Esophagus muscularis mucosa (tissue), 4 donors: ENCODE measurements at regions not wholly inside any gene's neighbourhood (a gene's known extent, or its start where the extent isn't known, plus 50 kb on each side); places are given as distances from the start of the nearest gene placed in this dataset.

ENCODE experiments used
- EP300 ChIP-seq: sonication (generic); formaldehyde crosslinking; IDR thresholded peaks from one replicate; pipeline ENCODE4 v1.6.1; 2017; ENCODE audit warnings: antibody characterized with exemption
- POLR2A ChIP-seq: fragments of 450-650 bp; IDR thresholded peaks from one replicate; pipeline ENCODE4 v1.6.1; 2017; ENCODE audit warnings: antibody characterized with exemption, moderate library complexity, mild to moderate bottlenecking, low read depth
- POLR2AphosphoS5 ChIP-seq, 2 donors: sonication (generic); formaldehyde crosslinking; IDR thresholded peaks; one replicate each; pipeline ENCODE4 v1.6.1; 2017; ENCODE audit warnings: antibody characterized with exemption in 2 of 2
- TF ChIP-seq, protein P1 (sequence below), 3 experiments: fragments of 200-600 bp in 2 of 3; fragments of 450-650 bp in 1 of 3; sonication (generic) in 2 of 3; IDR thresholded peaks; one replicate each; pipeline ENCODE4 v1.5.1; 2017 to 2019; ENCODE audit warnings: antibody characterized with exemption in 3 of 3, mild to moderate bottlenecking in 2 of 3, moderate library complexity in 1 of 3

DNA sequence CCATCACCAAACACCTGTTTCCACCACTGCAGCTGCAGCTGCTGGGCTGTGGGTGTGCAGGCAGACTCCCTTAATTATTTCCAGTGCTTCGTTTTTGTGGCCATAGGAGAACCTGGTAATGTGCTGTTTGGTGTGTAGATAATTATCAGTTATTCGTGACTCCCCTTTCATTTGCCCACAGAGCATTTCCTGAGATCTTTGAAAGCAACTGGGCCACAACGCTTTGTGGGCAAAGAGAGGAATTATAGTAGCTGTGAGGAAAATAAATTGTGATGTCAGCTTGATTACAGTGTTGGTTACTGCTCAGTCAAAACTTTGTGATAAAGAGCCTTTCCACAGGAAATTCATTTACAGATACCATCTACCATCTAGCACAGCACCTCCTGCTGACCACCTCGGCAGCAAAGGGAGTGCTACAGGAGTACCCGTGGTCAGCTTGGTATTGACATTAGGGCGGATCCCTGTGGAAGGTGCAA lies 193.3 kb upstream of the SLCO3A1 start:
- TF ChIP-seq, protein P1, sequence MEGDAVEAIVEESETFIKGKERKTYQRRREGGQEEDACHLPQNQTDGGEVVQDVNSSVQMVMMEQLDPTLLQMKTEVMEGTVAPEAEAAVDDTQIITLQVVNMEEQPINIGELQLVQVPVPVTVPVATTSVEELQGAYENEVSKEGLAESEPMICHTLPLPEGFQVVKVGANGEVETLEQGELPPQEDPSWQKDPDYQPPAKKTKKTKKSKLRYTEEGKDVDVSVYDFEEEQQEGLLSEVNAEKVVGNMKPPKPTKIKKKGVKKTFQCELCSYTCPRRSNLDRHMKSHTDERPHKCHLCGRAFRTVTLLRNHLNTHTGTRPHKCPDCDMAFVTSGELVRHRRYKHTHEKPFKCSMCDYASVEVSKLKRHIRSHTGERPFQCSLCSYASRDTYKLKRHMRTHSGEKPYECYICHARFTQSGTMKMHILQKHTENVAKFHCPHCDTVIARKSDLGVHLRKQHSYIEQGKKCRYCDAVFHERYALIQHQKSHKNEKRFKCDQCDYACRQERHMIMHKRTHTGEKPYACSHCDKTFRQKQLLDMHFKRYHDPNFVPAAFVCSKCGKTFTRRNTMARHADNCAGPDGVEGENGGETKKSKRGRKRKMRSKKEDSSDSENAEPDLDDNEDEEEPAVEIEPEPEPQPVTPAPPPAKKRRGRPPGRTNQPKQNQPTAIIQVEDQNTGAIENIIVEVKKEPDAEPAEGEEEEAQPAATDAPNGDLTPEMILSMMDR (IDR thresholded peaks at IDR 0.05): no peak
- TF ChIP-seq POLR2A (no peak), POLR2AphosphoS5 (IDR thresholded peaks at IDR 0.05) (no peak), EP300 (no peak)
